ENCODE measurements at regions not wholly inside any gene's neighbourhood (a gene's known extent, or its start where the extent isn't known, plus 50 kb on each side); places are given as distances from the start of the nearest gene placed in this dataset.
"Not testable (repeated sequence)": the region's sequence is repeated elsewhere in the genome, so short reads cannot be mapped to it uniquely, and the experiment has no call there.

- not testable (repeated sequence) for H3K18ac ChIP-seq (ENCODE audit: low read length); H3K4ac ChIP-seq (ENCODE audit: low read depth, low read length); H3K23ac ChIP-seq (ENCODE audit: low read length); H3K9me3 ChIP-seq (ENCODE audit: insufficient read depth, low read depth, low read length); H2BK120ac ChIP-seq (ENCODE audit: insufficient read depth, low read length, poor library complexity); DNase-seq; H4K91ac ChIP-seq (ENCODE audit: low read depth, low read length); H2AFZ ChIP-seq (ENCODE audit: insufficient read depth, low read length, poor library complexity); H2BK12ac ChIP-seq (ENCODE audit: low read length); H2BK5ac ChIP-seq (ENCODE audit: low read depth, low read length, poor library complexity); H3K36me3 ChIP-seq (ENCODE audit: control insufficient read depth in 1 of 2, insufficient read depth in 2 of 2, low read length in 2 of 2); H3K9ac ChIP-seq (ENCODE audit: low read length); H2AK5ac ChIP-seq (ENCODE audit: low read length); H3K4me3 ChIP-seq (ENCODE audit: low read depth, low read length); H3K27ac ChIP-seq (ENCODE audit: low read depth, low read length); H4K8ac ChIP-seq (ENCODE audit: low read depth, low read length); H3K79me1 ChIP-seq (ENCODE audit: low read length); H3K14ac ChIP-seq (ENCODE audit: low read length); H3K4me1 ChIP-seq (ENCODE audit: control insufficient read depth in 1 of 2, insufficient read depth in 2 of 2, low read length in 2 of 2); H3K79me2 ChIP-seq (ENCODE audit: control insufficient read depth, insufficient read depth, low read length, poor library complexity); H4K12ac ChIP-seq (ENCODE audit: low read depth, low read length); H3K4me2 ChIP-seq (ENCODE audit: low read length); H3K27me3 ChIP-seq (ENCODE audit: insufficient read depth, low read length)
- no CpG with 5 or more reads among the region's 7 CpGs for WGBS (ENCODE audit: extremely low coverage, insufficient coverage, insufficient read length)
Observed at GRCh38 chr11:3290563-3290962, 58.3 kb upstream of the MRGPRE start.

- not testable (repeated sequence) for H3K36me3 ChIP-seq (ENCODE audit: control insufficient read depth in 1 of 2, insufficient read depth in 2 of 2, low read length in 2 of 2); H2BK120ac ChIP-seq (ENCODE audit: insufficient read depth, low read length, poor library complexity); H2AK5ac ChIP-seq (ENCODE audit: low read length); H3K4me3 ChIP-seq (ENCODE audit: low read depth, low read length); H4K12ac ChIP-seq (ENCODE audit: low read depth, low read length); H3K79me1 ChIP-seq (ENCODE audit: low read length); H3K79me2 ChIP-seq (ENCODE audit: control insufficient read depth, insufficient read depth, low read length, poor library complexity); H3K4ac ChIP-seq (ENCODE audit: low read depth, low read length); H3K4me1 ChIP-seq (ENCODE audit: control insufficient read depth in 1 of 2, insufficient read depth in 2 of 2, low read length in 2 of 2); DNase-seq; H3K18ac ChIP-seq (ENCODE audit: low read length); H3K14ac ChIP-seq (ENCODE audit: low read length); H2BK12ac ChIP-seq (ENCODE audit: low read length); H3K23ac ChIP-seq (ENCODE audit: low read length); H3K9me3 ChIP-seq (ENCODE audit: insufficient read depth, low read depth, low read length); H2AFZ ChIP-seq (ENCODE audit: insufficient read depth, low read length, poor library complexity); H4K91ac ChIP-seq (ENCODE audit: low read depth, low read length); H3K27me3 ChIP-seq (ENCODE audit: insufficient read depth, low read length); H2BK5ac ChIP-seq (ENCODE audit: low read depth, low read length, poor library complexity); H4K8ac ChIP-seq (ENCODE audit: low read depth, low read length); H3K27ac ChIP-seq (ENCODE audit: low read depth, low read length); H3K4me2 ChIP-seq (ENCODE audit: low read length); H3K9ac ChIP-seq (ENCODE audit: low read length)
- WGBS (ENCODE audit: extremely low coverage, insufficient coverage, insufficient read length) = no CpG with 5 or more reads among the region's 8 CpGs
Observed at GRCh38 chr11:3287326-3287905, 55.2 kb upstream of the MRGPRE start.

- H3K9me3 ChIP-seq (ENCODE audit: insufficient read depth, low read depth, low read length); H3K4me1 ChIP-seq (ENCODE audit: control insufficient read depth in 1 of 2, insufficient read depth in 2 of 2, low read length in 2 of 2); H4K8ac ChIP-seq (ENCODE audit: low read depth, low read length); H3K4ac ChIP-seq (ENCODE audit: low read depth, low read length); H3K4me3 ChIP-seq (ENCODE audit: low read depth, low read length); H3K79me2 ChIP-seq (ENCODE audit: control insufficient read depth, insufficient read depth, low read length, poor library complexity); DNase-seq; H4K12ac ChIP-seq (ENCODE audit: low read depth, low read length); H2AFZ ChIP-seq (ENCODE audit: insufficient read depth, low read length, poor library complexity); H3K27me3 ChIP-seq (ENCODE audit: insufficient read depth, low read length); H3K9ac ChIP-seq (ENCODE audit: low read length); H3K14ac ChIP-seq (ENCODE audit: low read length); H3K18ac ChIP-seq (ENCODE audit: low read length); H2BK12ac ChIP-seq (ENCODE audit: low read length); H2BK5ac ChIP-seq (ENCODE audit: low read depth, low read length, poor library complexity); H2AK5ac ChIP-seq (ENCODE audit: low read length); H3K27ac ChIP-seq (ENCODE audit: low read depth, low read length); H2BK120ac ChIP-seq (ENCODE audit: insufficient read depth, low read length, poor library complexity); H3K79me1 ChIP-seq (ENCODE audit: low read length); H3K36me3 ChIP-seq (ENCODE audit: control insufficient read depth in 1 of 2, insufficient read depth in 2 of 2, low read length in 2 of 2); H4K91ac ChIP-seq (ENCODE audit: low read depth, low read length); H3K4me2 ChIP-seq (ENCODE audit: low read length); H3K23ac ChIP-seq (ENCODE audit: low read length): not testable (repeated sequence)
- WGBS (ENCODE audit: extremely low coverage, insufficient coverage, insufficient read length) = no CpG with 5 or more reads among the region's 3 CpGs
Observed at GRCh38 chr11:3285261-3285660, 53.0 kb upstream of the MRGPRE start.

- H2BK12ac ChIP-seq (ENCODE audit: low read length); H2BK5ac ChIP-seq (ENCODE audit: low read depth, low read length, poor library complexity); H3K27ac ChIP-seq (ENCODE audit: low read depth, low read length); H3K27me3 ChIP-seq (ENCODE audit: insufficient read depth, low read length); H3K9me3 ChIP-seq (ENCODE audit: insufficient read depth, low read depth, low read length); H4K12ac ChIP-seq (ENCODE audit: low read depth, low read length); H2AFZ ChIP-seq (ENCODE audit: insufficient read depth, low read length, poor library complexity); H3K4me1 ChIP-seq (ENCODE audit: control insufficient read depth in 1 of 2, insufficient read depth in 2 of 2, low read length in 2 of 2); H3K4me2 ChIP-seq (ENCODE audit: low read length); H3K4ac ChIP-seq (ENCODE audit: low read depth, low read length); H3K79me2 ChIP-seq (ENCODE audit: control insufficient read depth, insufficient read depth, low read length, poor library complexity); H3K14ac ChIP-seq (ENCODE audit: low read length); H3K9ac ChIP-seq (ENCODE audit: low read length); H3K79me1 ChIP-seq (ENCODE audit: low read length); H2AK5ac ChIP-seq (ENCODE audit: low read length); H4K91ac ChIP-seq (ENCODE audit: low read depth, low read length); DNase-seq; H3K23ac ChIP-seq (ENCODE audit: low read length); H3K18ac ChIP-seq (ENCODE audit: low read length); H3K36me3 ChIP-seq (ENCODE audit: control insufficient read depth in 1 of 2, insufficient read depth in 2 of 2, low read length in 2 of 2); H4K8ac ChIP-seq (ENCODE audit: low read depth, low read length); H2BK120ac ChIP-seq (ENCODE audit: insufficient read depth, low read length, poor library complexity); H3K4me3 ChIP-seq (ENCODE audit: low read depth, low read length): not testable (repeated sequence)
- no CpG with 5 or more reads among the region's 12 CpGs for WGBS (ENCODE audit: extremely low coverage, insufficient coverage, insufficient read length)
Observed at GRCh38 chr11:3284248-3284647, 52.0 kb upstream of the MRGPRE start.
